ENCODE measurements at regions not wholly inside any gene's neighbourhood (a gene's known extent, or its start where the extent isn't known, plus 50 kb on each side); places are given as distances from the start of the nearest gene placed in this dataset.

DNA sequence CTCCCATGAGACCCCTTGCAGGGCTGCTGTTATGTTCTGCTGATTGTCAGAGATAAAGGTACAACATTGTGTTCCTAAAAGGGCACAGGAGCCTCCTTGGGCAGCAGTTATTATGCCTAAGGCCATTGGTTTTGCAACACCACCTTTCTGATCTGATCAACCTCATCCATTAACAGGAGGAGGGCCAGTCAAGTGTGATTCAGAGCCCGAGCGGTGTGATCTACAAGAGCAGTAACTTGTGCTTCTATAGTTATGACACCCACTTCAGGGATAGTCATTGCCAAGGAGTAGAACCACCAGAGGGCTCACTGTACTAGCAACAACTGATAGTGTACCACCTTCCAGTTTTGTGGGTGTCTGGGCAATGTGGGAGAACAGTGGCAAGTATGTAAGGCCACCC lies 1457.9 kb upstream of the CADM2 start:
- H3K27me3 ChIP-seq: no peaks in the 10 kb centered on the region

DNA sequence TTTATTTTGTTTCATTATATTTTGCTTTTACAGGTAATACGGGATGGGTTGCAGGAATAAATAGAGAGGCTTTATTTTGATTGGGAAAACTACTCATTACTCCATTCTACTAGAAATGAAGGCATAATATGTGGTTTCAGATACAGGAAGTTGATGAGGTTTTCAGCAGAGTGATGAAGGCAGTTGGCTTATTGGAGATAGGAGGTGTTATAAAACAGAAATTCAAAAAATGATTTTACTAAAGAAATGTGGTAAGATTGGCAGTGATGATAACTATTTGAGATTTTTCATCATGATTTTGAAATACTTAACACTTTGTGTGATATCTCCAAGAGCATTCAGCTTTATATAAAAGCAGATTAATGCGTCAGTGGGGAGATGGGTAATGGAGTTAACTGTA lies 1445.7 kb upstream of the CADM2 start:
- TF ChIP-seq POLR2AphosphoS5 (IDR thresholded peaks at IDR 0.05) (no peak), POLR2A (IDR thresholded peaks at IDR 0.05) (no peak), EP300 (IDR thresholded peaks at IDR 0.05) (no peak)
- TF ChIP-seq, protein P1, sequence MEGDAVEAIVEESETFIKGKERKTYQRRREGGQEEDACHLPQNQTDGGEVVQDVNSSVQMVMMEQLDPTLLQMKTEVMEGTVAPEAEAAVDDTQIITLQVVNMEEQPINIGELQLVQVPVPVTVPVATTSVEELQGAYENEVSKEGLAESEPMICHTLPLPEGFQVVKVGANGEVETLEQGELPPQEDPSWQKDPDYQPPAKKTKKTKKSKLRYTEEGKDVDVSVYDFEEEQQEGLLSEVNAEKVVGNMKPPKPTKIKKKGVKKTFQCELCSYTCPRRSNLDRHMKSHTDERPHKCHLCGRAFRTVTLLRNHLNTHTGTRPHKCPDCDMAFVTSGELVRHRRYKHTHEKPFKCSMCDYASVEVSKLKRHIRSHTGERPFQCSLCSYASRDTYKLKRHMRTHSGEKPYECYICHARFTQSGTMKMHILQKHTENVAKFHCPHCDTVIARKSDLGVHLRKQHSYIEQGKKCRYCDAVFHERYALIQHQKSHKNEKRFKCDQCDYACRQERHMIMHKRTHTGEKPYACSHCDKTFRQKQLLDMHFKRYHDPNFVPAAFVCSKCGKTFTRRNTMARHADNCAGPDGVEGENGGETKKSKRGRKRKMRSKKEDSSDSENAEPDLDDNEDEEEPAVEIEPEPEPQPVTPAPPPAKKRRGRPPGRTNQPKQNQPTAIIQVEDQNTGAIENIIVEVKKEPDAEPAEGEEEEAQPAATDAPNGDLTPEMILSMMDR (IDR thresholded peaks at IDR 0.05): no peak
- Histone ChIP-seq H3K4me3 (no peak overlapping the region), H3K27ac (no peak overlapping the region), H3K27me3 (no peaks in the 10 kb centered on the region), H3K36me3 (no peaks in the 10 kb centered on the region), H3K4me1 (no peaks in the 10 kb centered on the region), H3K9me3 (no peaks in the 10 kb centered on the region)
- no peak for ATAC-seq
- WGBS, 2 donors (ENCODE audit: low coverage in 1 of 2): 71 to 75% methylated on average over 1 to 2 of the region's 2 CpGs

More for the DNA sequence above, 1457.9 kb upstream of the CADM2 start:
- WGBS, 2 donors (ENCODE audit: low coverage in 1 of 2): 0% methylated on average over 1 of the region's 2 CpGs; no CpG with 5 or more reads in 1 of the 2 donors
- no peak for TF ChIP-seq EP300 (IDR thresholded peaks at IDR 0.05)
- no peak for TF ChIP-seq POLR2A (IDR thresholded peaks at IDR 0.05)
- TF ChIP-seq POLR2AphosphoS5 (IDR thresholded peaks at IDR 0.05): no peak
- TF ChIP-seq, protein P1 (IDR thresholded peaks at IDR 0.05): no peak
- no peak overlapping the region for H3K4me3 ChIP-seq
- no peaks in the 10 kb centered on the region for H3K9me3 ChIP-seq
- no peaks in the 10 kb centered on the region for H3K36me3 ChIP-seq
- no peak overlapping the region for H3K27ac ChIP-seq
- no peaks in the 10 kb centered on the region for H3K4me1 ChIP-seq
- ATAC-seq: no peak

DNA sequence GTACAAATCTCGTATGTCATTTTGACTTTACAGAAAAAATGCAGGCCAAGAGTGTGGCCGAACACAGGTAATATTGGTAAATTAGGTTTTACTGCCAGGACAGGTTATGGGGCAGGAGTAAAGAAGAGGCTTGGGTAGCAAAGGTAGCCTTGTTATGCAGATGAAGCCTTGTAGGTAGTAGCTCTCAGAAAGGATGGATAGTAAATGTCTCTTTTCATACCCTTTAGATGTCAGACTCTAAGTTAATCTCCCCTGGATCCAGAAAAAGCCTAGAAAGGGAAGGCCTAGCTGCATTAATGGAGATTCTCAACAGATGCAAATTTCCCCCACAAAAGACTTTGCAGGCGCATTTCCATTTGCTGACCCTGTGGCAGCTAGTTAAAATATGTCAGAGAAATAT lies 1445.1 kb upstream of the CADM2 start:
- ATAC-seq: no peak
- H3K4me1 ChIP-seq: no peaks in the 10 kb centered on the region
- no peak overlapping the region for H3K4me3 ChIP-seq
- H3K27me3 ChIP-seq: no peaks in the 10 kb centered on the region
- no peaks in the 10 kb centered on the region for H3K9me3 ChIP-seq
- no peaks in the 10 kb centered on the region for H3K36me3 ChIP-seq
- no peak overlapping the region for H3K27ac ChIP-seq
- TF ChIP-seq EP300 (IDR thresholded peaks at IDR 0.05) (no peak), POLR2AphosphoS5 (IDR thresholded peaks at IDR 0.05) (no peak), POLR2A (IDR thresholded peaks at IDR 0.05) (no peak)
- TF ChIP-seq, protein P1 (IDR thresholded peaks at IDR 0.05): no peak
- 56 to 57% methylated on average over 3 of the region's 3 CpGs for WGBS, 2 donors (ENCODE audit: low coverage in 1 of 2)

DNA sequence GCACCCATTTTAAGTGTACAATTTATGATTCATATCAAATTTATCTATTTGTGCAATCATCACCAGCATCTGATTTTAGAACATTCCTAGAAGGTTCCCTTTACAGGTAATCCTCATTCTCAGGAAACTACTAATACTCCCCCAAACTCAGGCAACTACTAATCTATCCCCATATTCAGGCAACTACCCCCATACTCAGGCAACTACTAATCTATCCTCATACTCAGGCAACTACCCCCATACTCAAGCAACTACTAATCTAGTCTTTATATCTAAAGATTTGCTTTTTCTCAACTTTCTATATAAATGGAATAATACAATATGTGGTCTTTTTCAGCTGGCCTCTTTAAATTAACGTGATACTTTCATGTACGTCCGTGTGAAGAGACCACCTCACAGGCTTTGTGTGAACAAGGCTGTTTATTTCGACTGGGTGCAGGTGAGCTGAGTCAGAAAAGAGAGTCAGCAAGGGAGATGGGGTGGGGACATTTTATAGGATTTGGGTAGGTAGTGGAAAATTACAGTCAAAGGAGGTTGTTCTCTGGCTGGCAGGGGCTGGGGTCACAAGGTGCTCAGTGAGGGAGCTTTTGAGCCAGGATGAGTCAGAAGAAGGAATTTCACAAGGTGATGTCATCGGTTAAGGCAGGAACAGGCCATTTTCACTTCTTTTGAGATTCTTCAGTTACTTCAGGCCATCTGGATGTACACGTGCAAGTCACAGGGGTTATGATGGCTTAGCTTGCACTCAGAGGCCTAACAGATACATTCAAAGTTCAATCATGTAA lies 1444.5 kb upstream of the CADM2 start:
- H3K36me3 ChIP-seq: no peaks in the 10 kb centered on the region
- no peak for ATAC-seq
- TF ChIP-seq EP300 (IDR thresholded peaks at IDR 0.05) (no peak), POLR2A (IDR thresholded peaks at IDR 0.05) (no peak), POLR2AphosphoS5 (IDR thresholded peaks at IDR 0.05) (no peak)
- TF ChIP-seq, protein P1 (IDR thresholded peaks at IDR 0.05): no peak
- no peak overlapping the region for H3K4me3 ChIP-seq
- no peaks in the 10 kb centered on the region for H3K4me1 ChIP-seq
- H3K9me3 ChIP-seq: no peaks in the 10 kb centered on the region
- no peak overlapping the region for H3K27ac ChIP-seq
- WGBS, 2 donors (ENCODE audit: low coverage in 1 of 2): 92 to 100% methylated on average over 1 to 5 of the region's 6 CpGs
- H3K27me3 ChIP-seq: no peaks in the 10 kb centered on the region

DNA sequence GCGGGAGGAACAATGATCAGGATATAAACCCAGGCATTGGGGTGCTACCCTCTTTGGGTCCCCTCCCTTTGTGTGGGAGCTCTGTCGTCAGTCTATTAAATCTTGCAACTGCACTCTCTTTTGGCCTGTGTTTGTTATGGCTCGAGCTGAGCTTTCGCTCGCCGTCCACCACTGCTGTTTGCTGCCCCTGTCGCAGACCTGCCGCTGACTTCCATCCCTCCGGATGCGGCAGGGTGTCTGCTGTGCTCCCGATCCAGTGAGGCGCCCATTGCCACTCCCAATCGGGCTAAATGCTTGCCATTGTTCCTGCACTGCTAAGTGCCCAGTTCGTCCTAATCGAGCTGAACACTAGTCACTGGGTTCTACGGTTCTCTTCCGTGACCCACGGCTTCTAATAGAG lies 1443.7 kb upstream of the CADM2 start:
- Histone ChIP-seq H3K4me3 (no peak overlapping the region), H3K27ac (no peak overlapping the region), H3K4me1 (no peaks in the 10 kb centered on the region), H3K36me3 (no peaks in the 10 kb centered on the region), H3K9me3 (no peaks in the 10 kb centered on the region), H3K27me3 (no peaks in the 10 kb centered on the region)
- no peak for TF ChIP-seq POLR2A (IDR thresholded peaks at IDR 0.05)
- TF ChIP-seq EP300 (IDR thresholded peaks at IDR 0.05): no peak
- TF ChIP-seq, protein P1 (IDR thresholded peaks at IDR 0.05): no peak
- no peak for TF ChIP-seq POLR2AphosphoS5 (IDR thresholded peaks at IDR 0.05)
- no peak for ATAC-seq
- WGBS, 2 donors (ENCODE audit: low coverage in 1 of 2): 96 to 97% methylated on average over 12 to 15 of the region's 18 CpGs
